K562 (cell line): ENCODE measurements at regions not wholly inside any gene's neighbourhood (a gene's known extent, or its start where the extent isn't known, plus 50 kb on each side); places are given as distances from the start of the nearest gene placed in this dataset.

Experiments
- CHAMP1 ChIP-seq: fragments of 450-650 bp; IDR thresholded peaks from 2 replicates; pipeline ENCODE4 v1.6.1; 2016; ENCODE audit warnings: mild to moderate bottlenecking
- CREBBP ChIP-seq: IDR thresholded peaks from one replicate; pipeline ENCODE4 v1.6.1; 2012; ENCODE audit warnings: low read depth, mild to moderate bottlenecking, control low read depth, inconsistent platforms, low read length
- CUX1 ChIP-seq: fragments of 200-800 bp; sonication (Bioruptor generic); IDR thresholded peaks from 2 replicates; pipeline ENCODE4 v1.6.1; 2016; ENCODE audit warnings: missing genetic modification characterization, missing compliant biosample characterization
- E2F3 ChIP-seq: fragments of 250-450 bp; sonication (Bioruptor Pico); IDR thresholded peaks from 2 replicates; pipeline ENCODE4 v1.4.0; 2020; ENCODE audit warnings: mild to moderate bottlenecking
- ETS2 ChIP-seq: IDR thresholded peaks from 2 replicates; pipeline ENCODE4 v1.6.1; 2016; ENCODE audit warnings: borderline replicate concordance, missing genetic modification characterization, mild to moderate bottlenecking, moderate library complexity, missing compliant biosample characterization; ENCODE audit not compliant: poor library complexity, severe bottlenecking
- FOSL1 ChIP-seq: fragments of 200-800 bp; sonication (Bioruptor generic); conservative IDR thresholded peaks from 2 replicates; pipeline ENCODE4 v1.6.1; 2016; ENCODE audit warnings: missing genetic modification characterization, missing compliant biosample characterization
- ILK ChIP-seq: fragments of 450-650 bp; IDR thresholded peaks from 2 replicates; pipeline ENCODE4 v1.6.1; 2016; ENCODE audit warnings: missing genetic modification characterization, low read depth, mild to moderate bottlenecking, missing compliant biosample characterization, moderate library complexity, borderline replicate concordance
- MEIS2 ChIP-seq: fragments of 450-650 bp; IDR thresholded peaks from 2 replicates; pipeline ENCODE4 v1.6.1; 2014; ENCODE audit warnings: mild to moderate bottlenecking; ENCODE audit not compliant: partially characterized antibody
- OTX1 ChIP-seq: fragments of 450-650 bp; formaldehyde crosslinking; IDR thresholded peaks from 2 replicates; pipeline ENCODE4 v1.4.0; 2022; ENCODE audit warnings: mild to moderate bottlenecking
- POLR2H ChIP-seq: IDR thresholded peaks from 2 replicates; pipeline ENCODE4 v1.6.1; 2016; ENCODE audit warnings: missing genetic modification characterization, low read depth, mild to moderate bottlenecking, control low read depth, missing compliant biosample characterization, moderate library complexity
- RUNX1 ChIP-seq: sonication (generic); IDR thresholded peaks from 2 replicates; pipeline ENCODE4 v1.6.1; 2016; ENCODE audit warnings: antibody characterized with exemption, low read depth
- TEAD2 ChIP-seq: fragments of 450-650 bp; IDR thresholded peaks from 2 replicates; pipeline ENCODE4 v1.6.1; 2016; ENCODE audit warnings: missing genetic modification characterization, control low read depth, missing compliant biosample characterization
- TFAP4 ChIP-seq: sonication (generic); formaldehyde crosslinking; IDR thresholded peaks from 2 replicates; pipeline ENCODE4 v1.8.0; 2022; ENCODE audit warnings: missing genetic modification reagents, mild to moderate bottlenecking, moderate library complexity, borderline replicate concordance
- ZBTB34 ChIP-seq: fragments of 250-450 bp; sonication (Bioruptor Pico); IDR thresholded peaks from 2 replicates; pipeline ENCODE4 v1.8.0; 2021; ENCODE audit warnings: mild to moderate bottlenecking, moderate library complexity
- ZFX ChIP-seq: sonication (generic); formaldehyde crosslinking; IDR thresholded peaks from 2 replicates; pipeline ENCODE4 v1.8.0; 2022; ENCODE audit warnings: mild to moderate bottlenecking, missing genetic modification reagents, moderate library complexity
- ZNF707 ChIP-seq: fragments of 250-450 bp; sonication (Bioruptor Pico); conservative IDR thresholded peaks from 2 replicates; pipeline ENCODE4 v1.8.0; 2022; ENCODE audit warnings: inconsistent platforms, mild to moderate bottlenecking, moderate library complexity
- ZNF76 ChIP-seq: fragments of 250-450 bp; sonication (Bioruptor Pico); IDR thresholded peaks from 2 replicates; pipeline ENCODE4 v1.4.0; 2020; ENCODE audit warnings: mild to moderate bottlenecking, moderate library complexity, borderline replicate concordance
- ZSCAN32 ChIP-seq: fragments of 450-650 bp; formaldehyde crosslinking; IDR thresholded peaks from 2 replicates; pipeline ENCODE4 v1.4.0; 2020; ENCODE audit warnings: mild to moderate bottlenecking, moderate library complexity

- no peak for TF ChIP-seq TEAD2 (tag)
- no peak for TF ChIP-seq ZSCAN32
- peak; percentile 17 for TF ChIP-seq MEIS2
- TF ChIP-seq ETS2: no peak
- no peak for TF ChIP-seq OTX1 (CRISPR knock-in tag)
- peak; percentile 71 for TF ChIP-seq FOSL1 (tag)
- no peak for TF ChIP-seq ILK (tag)
- peak; percentile 64 for TF ChIP-seq ZFX (CRISPR knock-in tag)
- no peak for TF ChIP-seq POLR2H
- no peak for TF ChIP-seq ZNF707 (CRISPR knock-in tag)
- TF ChIP-seq CREBBP: no peak
- TF ChIP-seq RUNX1: no peak
- no peak for TF ChIP-seq ZNF76
- peak; percentile 75; the same call in 1 of the 2 replicates for TF ChIP-seq TFAP4
- TF ChIP-seq CUX1 (CRISPR knock-in tag): no peak
- TF ChIP-seq E2F3 (CRISPR knock-in tag): no peak
- TF ChIP-seq CHAMP1: no peak
- no peak for TF ChIP-seq ZBTB34 (CRISPR knock-in tag)
These were observed 102.2 kb upstream of the ZNF438 start (continued) for GRCh38 chr10:31133792-31134310.
